CD14-positive monocyte (primary cell): ENCODE measurements at regions not wholly inside any gene's neighbourhood (a gene's known extent, or its start where the extent isn't known, plus 50 kb on each side); places are given as distances from the start of the nearest gene placed in this dataset.

Experiments
- DNase-seq, 3 donors: peaks; one replicate each; pipeline ENCODE4 v3.0.0-alpha.2; 2011 to 2022
- H2AFZ ChIP-seq: 2 replicates; pipeline ENCODE4 v1.6.0; 2012; ENCODE audit warnings: mild to moderate bottlenecking, low read depth, low read length, inconsistent platforms; ENCODE audit not compliant: insufficient read depth, poor library complexity, severe bottlenecking
- H3K27ac ChIP-seq, 2 donors: 1 replicate in 1 of 2; 2 replicates in 1 of 2; pipeline ENCODE4 v1.5.1; 2012 to 2013; ENCODE audit warnings: low read length in 2 of 2, control low read depth in 1 of 2, inconsistent platforms in 1 of 2, low read depth in 1 of 2, mild to moderate bottlenecking in 1 of 2
- H3K27me3 ChIP-seq, 2 donors: one replicate each; pipeline versions ENCODE4 v1.6.0 to v1.6.1; 2011 to 2013; ENCODE audit warnings: low read length in 2 of 2; ENCODE audit not compliant: control insufficient read depth in 2 of 2, insufficient read depth in 2 of 2
- H3K36me3 ChIP-seq, 2 donors: replicated peaks in 1 of 2; 1 replicate in 1 of 2; 2 replicates in 1 of 2; pipeline versions ENCODE4 v1.5.1 to v1.6.1; 2012 to 2013; ENCODE audit warnings: low read length in 2 of 2, control low read depth in 1 of 2, inconsistent platforms in 1 of 2, mild to moderate bottlenecking in 1 of 2; ENCODE audit not compliant: insufficient read depth in 2 of 2, control insufficient read depth in 1 of 2
- H3K4me1 ChIP-seq, 2 donors: 1 replicate in 1 of 2; 2 replicates in 1 of 2; pipeline versions ENCODE4 v1.5.1 to v1.6.1; 2012 to 2013; ENCODE audit warnings: low read length in 2 of 2, control low read depth in 1 of 2, inconsistent platforms in 1 of 2, mild to moderate bottlenecking in 1 of 2, moderate library complexity in 1 of 2; ENCODE audit not compliant: insufficient read depth in 2 of 2, control insufficient read depth in 1 of 2
- H3K4me2 ChIP-seq: replicated peaks from 2 replicates; pipeline ENCODE3; 2012; ENCODE audit warnings: low read length, moderate library complexity, mild to moderate bottlenecking; ENCODE audit not compliant: poor library complexity, severe bottlenecking; ENCODE audit errors: extremely low read depth
- H3K4me3 ChIP-seq, 3 experiments: fragments of 200-600 bp in 1 of 3; sonication (generic) in 1 of 3; replicated peaks in 1 of 3; 1 replicate in 2 of 3; 2 replicates in 1 of 3; pipeline ENCODE4 v1.5.1; 2011 to 2013; ENCODE audit warnings: low read length in 3 of 3, mild to moderate bottlenecking in 3 of 3, control low read depth in 2 of 3, low read depth in 2 of 3, inconsistent platforms in 1 of 3, moderate library complexity in 1 of 3
- H3K79me2 ChIP-seq: 2 replicates; pipeline ENCODE4 v1.6.0; 2012; ENCODE audit warnings: mild to moderate bottlenecking, control low read depth, inconsistent platforms, low read length, moderate library complexity; ENCODE audit not compliant: insufficient read depth
- H3K9ac ChIP-seq: 2 replicates; pipeline ENCODE4 v1.6.0; 2017; ENCODE audit warnings: low read length, mild to moderate bottlenecking; ENCODE audit not compliant: insufficient read depth, poor library complexity, severe bottlenecking
- H3K9me3 ChIP-seq, 2 donors: replicated peaks in 1 of 2; 1 replicate in 1 of 2; 2 replicates in 1 of 2; pipeline versions ENCODE4 v1.5.1 to v1.6.1; 2012 to 2013; ENCODE audit warnings: low read length in 2 of 2, control low read depth in 1 of 2; ENCODE audit not compliant: control insufficient read depth in 1 of 2, insufficient read depth in 1 of 2
- H4K20me1 ChIP-seq: 2 replicates; pipeline ENCODE4 v1.6.0; 2012; ENCODE audit warnings: mild to moderate bottlenecking, low read length, control low read depth, moderate library complexity; ENCODE audit not compliant: insufficient read depth
- H3K27ac Mint-ChIP-seq, 7 donors: one replicate each; pipeline ENCODE4 v1.8.0; 2020; ENCODE audit warnings: mild to moderate bottlenecking in 7 of 7, mixed read lengths in 7 of 7, moderate library complexity in 6 of 7, inconsistent platforms in 2 of 7
- H3K27me3 Mint-ChIP-seq, 3 donors: one replicate each; pipeline ENCODE4 v1.8.0; 2021 to 2022; ENCODE audit warnings: low read depth in 3 of 3, mild to moderate bottlenecking in 3 of 3, mixed read lengths in 3 of 3, moderate library complexity in 3 of 3, inconsistent platforms in 1 of 3
- H3K36me3 Mint-ChIP-seq, 2 donors: one replicate each; pipeline ENCODE4 v1.8.0; 2020; ENCODE audit warnings: mixed read lengths in 2 of 2, inconsistent platforms in 1 of 2, mild to moderate bottlenecking in 1 of 2
- H3K4me1 Mint-ChIP-seq: one replicate; pipeline ENCODE4 v1.8.0; 2020; ENCODE audit warnings: mild to moderate bottlenecking, mixed read lengths
- H3K4me3 Mint-ChIP-seq, 2 donors: one replicate each; pipeline ENCODE4 v1.8.0; 2020; ENCODE audit warnings: mild to moderate bottlenecking in 2 of 2, mixed read lengths in 2 of 2, moderate library complexity in 1 of 2
- H3K9me3 Mint-ChIP-seq, 7 donors: one replicate each; pipeline ENCODE4 v1.8.0; 2020 to 2022; ENCODE audit warnings: mixed read lengths in 7 of 7, mild to moderate bottlenecking in 6 of 7, moderate library complexity in 6 of 7, inconsistent platforms in 2 of 7
- CTCF ChIP-seq: fragments of 200-600 bp; IDR thresholded peaks from one replicate; pipeline ENCODE4 v1.8.0; 2022; ENCODE audit warnings: antibody characterized with exemption, mild to moderate bottlenecking
- WGBS: methylation state at CpG from one replicate; pipeline ENCODE4 v1.1.5; 2013; ENCODE audit warnings: missing lambda C conversion rate; ENCODE audit not compliant: insufficient coverage; 5-methylcytosine and 5-hydroxymethylcytosine counted together
- intact Hi-C, 2 donors: fragments of 100-400 bp; cut with micrococcal nuclease; formaldehyde crosslinking; loops; one replicate each; pipeline versions ENCODE4 v1.15.0 to v1.15.1; 2023

- no peaks in the 10 kb centered on the region for H3K36me3 Mint-ChIP-seq
- DNase-seq = no peak
- peak overlapping the region; percentile 60 for H3K4me2 ChIP-seq
- H3K36me3 ChIP-seq = no peaks in the 10 kb centered on the region
- H3K9me3 Mint-ChIP-seq = no peaks in the 10 kb centered on the region
- peak overlapping the region; percentile 32 to 87 for H3K4me3 Mint-ChIP-seq
- no peak overlapping the region for H3K9ac ChIP-seq
- H3K27ac Mint-ChIP-seq = peak overlapping the region in 6 of 7 donors; percentile 7 to 85 (median 72)
- H4K20me1 ChIP-seq = no peaks in the 10 kb centered on the region
- intact Hi-C loops = no loop called here
- H3K4me3 ChIP-seq = peak overlapping the region in 1 of 3 experiments; percentile 50
- H3K4me1 ChIP-seq = peaks cover 68 to 75% of the 10 kb centered on the region in 2 donors
- TF ChIP-seq CTCF = no peak
- H3K9me3 ChIP-seq = no peaks in the 10 kb centered on the region
- H3K27ac ChIP-seq = peak overlapping the region in 1 of 2 donors; percentile 38
- no peaks in the 10 kb centered on the region for H3K27me3 ChIP-seq
- 83% methylated on average over 3 of the region's 4 CpGs for WGBS
- H3K27me3 Mint-ChIP-seq = peaks cover 0 to 8% (median 0%) of the 10 kb centered on the region in 3 donors
- no peak overlapping the region for H2AFZ ChIP-seq
- no peaks in the 10 kb centered on the region for H3K79me2 ChIP-seq
- peaks cover 73% of the 10 kb centered on the region for H3K4me1 Mint-ChIP-seq
Observed at GRCh38 chr3:177598097-177598833, 401.0 kb upstream of the TBL1XR1 start.

- peak overlapping the region; percentile 8 to 83 (median 62) for H3K27ac Mint-ChIP-seq
Observed at GRCh38 chr3:177599326-177599725, 402.0 kb upstream of the TBL1XR1 start.

More at GRCh38 chr3:177599326-177599725, 402.0 kb upstream of the TBL1XR1 start:
- Mint-ChIP-seq H3K9me3 (no peaks in the 10 kb centered on the region), H3K4me3 (peak overlapping the region in 1 of 2 donors; percentile 3), H3K4me1 (peaks cover 74% of the 10 kb centered on the region), H3K27me3 (peaks cover 0 to 8% (median 2%) of the 10 kb centered on the region in 3 donors), H3K36me3 (no peaks in the 10 kb centered on the region)
- H3K9me3 ChIP-seq = no peaks in the 10 kb centered on the region
- no peak overlapping the region for H2AFZ ChIP-seq
- peak overlapping the region; percentile 44 for H3K4me2 ChIP-seq
- H3K27me3 ChIP-seq = no peaks in the 10 kb centered on the region
- no peak for TF ChIP-seq CTCF
- intact Hi-C loops = no loop called here
- peak overlapping the region in 1 of 2 donors; percentile 1 for H3K27ac ChIP-seq
- peaks cover 71 to 80% of the 10 kb centered on the region in 2 donors for H3K4me1 ChIP-seq
- no peaks in the 10 kb centered on the region for H3K79me2 ChIP-seq
- peak in 2 of 3 donors; percentile 57 to 88 for DNase-seq
- WGBS = no CpG with 5 or more reads among the region's 2 CpGs
- H4K20me1 ChIP-seq = no peaks in the 10 kb centered on the region
- peak overlapping the region in 1 of 3 experiments; percentile 50 for H3K4me3 ChIP-seq
- H3K36me3 ChIP-seq = no peaks in the 10 kb centered on the region
- no peak overlapping the region for H3K9ac ChIP-seq
